SIG-M5 treated with dmso at 0.1 percent for 504 hours (cell line): ENCODE measurements at regions not wholly inside any gene's neighbourhood (a gene's known extent, or its start where the extent isn't known, plus 50 kb on each side); places are given as distances from the start of the nearest gene placed in this dataset.
"Not testable (repeated sequence)": the region's sequence is repeated elsewhere in the genome, so short reads cannot be mapped to it uniquely, and the experiment has no call there.

Experiments used
- DNase-seq: peaks from one replicate; lab custom pipeline; 2025; ENCODE audit not compliant: unreplicated experiment; lab: John Stamatoyannopoulos, UW

DNA sequence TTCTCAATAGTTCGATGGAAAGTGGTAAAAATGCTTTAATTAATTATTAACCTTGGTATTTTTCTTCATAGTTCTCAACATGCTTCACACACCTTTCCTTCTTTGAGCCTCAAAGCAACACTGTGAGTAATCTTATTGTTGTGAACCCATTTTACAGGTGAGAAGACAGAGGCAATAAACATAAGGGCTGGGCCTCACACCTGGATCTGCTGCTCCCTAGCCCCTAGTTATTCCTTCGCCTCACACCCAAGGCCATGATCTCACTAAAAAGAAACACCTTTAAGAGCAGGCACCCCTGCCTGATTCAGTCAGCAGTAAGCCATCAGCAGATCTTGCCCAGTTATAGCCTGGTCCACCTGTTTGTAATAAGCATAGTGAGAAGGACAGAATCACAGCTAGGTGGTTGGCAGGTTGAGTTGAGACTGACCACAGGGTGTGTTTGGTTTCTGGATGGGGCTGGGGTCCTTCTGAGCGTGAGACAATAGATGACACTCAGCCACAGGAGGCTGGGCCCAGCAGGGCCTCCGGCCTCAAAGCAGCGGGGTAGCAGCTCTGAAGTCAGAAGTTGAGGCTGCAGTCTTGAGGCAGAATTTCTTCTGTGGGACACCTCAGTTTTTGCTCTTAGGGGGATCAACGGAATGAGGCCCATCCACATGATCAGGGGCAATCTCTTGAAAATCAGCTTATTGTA is 203.9 kb downstream of the RHOU start:
- no peak for DNase-seq

DNA sequence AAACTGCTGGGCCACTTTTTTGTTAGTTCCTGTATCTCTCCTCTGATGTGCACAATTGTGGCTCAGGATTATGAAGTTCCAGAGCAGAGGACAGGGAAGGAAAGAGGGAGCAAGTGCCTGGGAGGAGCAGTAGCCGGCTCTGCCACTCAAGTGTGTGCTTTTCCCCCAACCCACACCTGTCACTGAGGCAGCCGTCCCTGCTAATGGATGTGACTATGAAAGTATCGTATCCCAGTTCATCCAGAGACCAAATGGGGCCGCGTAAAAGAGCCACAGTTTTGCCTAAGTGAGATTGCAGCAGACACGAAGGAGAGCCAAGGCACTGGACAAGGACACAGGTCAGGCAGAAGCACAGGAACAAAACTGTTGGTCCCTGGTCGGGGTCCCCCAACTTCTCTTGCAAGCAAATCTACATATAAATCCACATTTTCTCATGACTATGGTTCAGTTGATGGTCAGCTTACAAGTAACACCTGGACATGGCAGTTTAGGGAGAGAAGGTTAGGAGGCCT is 204.7 kb downstream of the RHOU start:
- no peak for DNase-seq

DNA sequence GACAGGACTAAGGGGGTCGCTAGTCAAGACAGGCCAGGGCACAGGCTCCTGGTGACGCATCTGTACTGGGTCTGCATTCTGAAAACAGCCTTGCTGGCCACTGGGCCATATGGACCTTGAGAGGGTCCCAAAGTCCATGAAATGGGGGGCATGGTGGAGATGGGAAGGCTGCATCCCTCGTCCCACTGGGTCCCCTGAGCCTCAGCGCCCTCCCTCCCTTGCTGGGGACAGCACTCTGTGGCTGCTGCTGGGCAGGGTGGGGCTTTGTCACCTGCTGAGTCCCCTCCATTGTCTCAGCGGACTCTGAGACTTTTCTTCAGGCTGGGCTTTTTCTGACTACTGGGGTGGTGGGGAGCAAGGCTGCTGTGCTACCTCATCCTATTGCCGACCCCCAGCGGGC is 205.2 kb downstream of the RHOU start:
- no peak for DNase-seq

DNA sequence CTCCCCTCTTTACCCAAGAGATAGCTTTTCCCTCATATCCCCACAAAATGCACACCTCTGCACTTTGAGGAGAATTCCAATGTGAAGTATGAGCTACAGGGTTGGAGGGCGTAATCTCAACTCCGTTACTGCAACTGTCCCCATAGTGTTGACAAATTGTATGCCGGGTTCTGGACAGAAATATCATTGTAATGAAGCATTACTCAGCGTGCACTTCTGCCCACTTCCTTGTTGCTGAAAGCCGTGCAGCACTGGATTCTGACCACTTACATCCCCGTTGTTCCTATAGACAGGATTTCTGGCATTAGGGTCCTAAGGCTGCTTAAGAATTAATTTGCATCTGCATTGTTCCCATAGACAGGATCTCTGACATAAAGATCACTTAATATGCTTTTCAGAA is 205.6 kb downstream of the RHOU start:
- peak; percentile 71 for DNase-seq

DNA sequence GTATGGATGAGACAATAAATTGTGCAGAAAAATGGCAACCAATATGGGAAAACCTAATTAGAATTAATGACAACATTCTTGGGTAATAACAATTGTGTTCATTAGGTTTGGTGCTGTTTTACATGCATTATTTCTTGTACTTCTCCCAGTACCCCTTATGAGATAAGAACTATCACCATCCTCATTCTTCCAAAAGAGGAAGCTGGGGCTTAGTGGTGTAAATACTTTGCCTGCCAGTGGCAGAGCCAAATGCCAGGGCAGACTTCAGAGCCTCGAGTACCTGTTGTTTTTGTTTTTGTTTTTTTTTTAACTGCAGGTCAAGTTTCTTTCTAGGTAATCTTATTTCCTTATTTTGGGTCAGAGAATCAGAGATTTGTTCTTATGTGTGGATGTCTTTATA is 206.4 kb downstream of the RHOU start:
- peak; percentile 68 for DNase-seq

DNA sequence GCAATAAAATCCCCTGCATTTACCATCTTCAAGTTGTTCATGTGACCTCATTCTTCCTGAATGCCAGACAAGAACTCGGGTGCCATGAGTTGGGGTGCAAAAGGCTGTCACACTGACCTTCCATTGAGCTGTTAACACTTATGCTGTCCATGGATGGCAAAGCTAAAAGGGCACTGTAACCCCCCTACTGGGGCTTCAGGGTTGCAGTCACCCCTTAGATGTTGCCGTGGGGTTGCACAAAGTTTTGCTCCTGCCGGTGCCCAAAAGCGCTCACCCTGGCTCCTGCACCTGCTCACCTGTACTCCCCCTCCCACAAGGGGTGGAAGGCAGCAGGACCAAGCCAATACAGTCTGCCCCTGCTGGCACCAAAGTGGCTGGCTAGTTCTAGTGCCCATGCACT is 208.2 kb downstream of the RHOU start:
- no peak for DNase-seq

DNA sequence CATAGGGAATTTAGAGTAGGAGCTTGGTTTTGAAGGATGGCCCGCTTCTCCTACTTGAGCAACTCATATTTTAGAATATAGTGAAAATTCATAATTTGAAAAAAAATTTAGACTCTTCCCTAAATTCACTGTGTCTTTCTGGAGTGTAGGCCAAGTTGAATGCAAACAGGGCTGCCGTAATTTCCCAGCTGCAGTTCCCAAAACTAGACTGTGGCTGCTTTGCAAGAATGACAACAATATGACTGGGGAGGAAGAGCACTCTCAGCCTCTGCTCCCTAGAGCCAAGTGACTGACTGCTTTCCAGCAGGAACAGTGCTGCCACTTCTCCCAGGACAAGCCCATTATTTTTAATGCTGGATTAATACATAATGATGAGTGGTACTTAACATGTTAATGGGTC is 209.0 kb downstream of the RHOU start:
- no peak for DNase-seq

DNA sequence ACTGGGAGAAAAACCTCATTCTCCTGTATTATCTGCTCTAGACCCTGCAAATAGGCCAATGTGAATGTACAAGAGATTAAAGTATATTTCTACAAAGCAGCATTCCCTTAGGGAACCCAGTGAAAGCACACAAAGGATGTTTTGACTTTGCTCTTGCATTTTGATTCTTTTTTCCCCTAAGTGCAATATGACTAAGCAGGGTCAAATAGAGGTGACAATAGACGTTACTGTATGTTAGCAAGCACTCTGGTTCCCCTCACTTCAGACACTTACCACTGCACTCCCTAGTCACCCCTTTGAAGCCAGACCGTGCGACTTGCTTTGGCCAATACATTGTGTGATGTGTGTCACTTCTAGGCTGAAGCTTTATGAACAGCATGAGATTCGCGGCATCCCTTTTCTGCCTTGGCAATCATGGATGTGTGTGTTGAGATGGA is 209.7 kb downstream of the RHOU start:
- DNase-seq = peak; percentile 67

DNA sequence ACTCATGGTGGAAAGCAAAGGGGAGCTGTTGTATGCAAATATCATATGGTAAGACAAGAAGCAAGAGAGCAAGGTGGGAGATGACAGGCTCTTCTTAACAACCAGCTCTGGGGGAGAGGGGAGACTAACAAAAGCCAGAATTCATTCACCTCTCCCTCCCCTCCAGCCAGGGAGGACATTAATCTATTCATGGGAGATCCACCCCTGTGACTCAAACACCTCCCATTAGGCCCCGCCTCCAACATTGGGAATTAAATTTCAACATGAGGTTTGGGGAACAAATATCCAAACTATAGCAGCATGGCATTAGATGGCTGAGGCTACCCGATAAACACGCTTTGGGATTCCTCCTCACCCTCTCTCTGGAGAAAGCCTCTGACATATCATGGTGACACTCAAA is 210.6 kb downstream of the RHOU start:
- DNase-seq = no peak

DNA sequence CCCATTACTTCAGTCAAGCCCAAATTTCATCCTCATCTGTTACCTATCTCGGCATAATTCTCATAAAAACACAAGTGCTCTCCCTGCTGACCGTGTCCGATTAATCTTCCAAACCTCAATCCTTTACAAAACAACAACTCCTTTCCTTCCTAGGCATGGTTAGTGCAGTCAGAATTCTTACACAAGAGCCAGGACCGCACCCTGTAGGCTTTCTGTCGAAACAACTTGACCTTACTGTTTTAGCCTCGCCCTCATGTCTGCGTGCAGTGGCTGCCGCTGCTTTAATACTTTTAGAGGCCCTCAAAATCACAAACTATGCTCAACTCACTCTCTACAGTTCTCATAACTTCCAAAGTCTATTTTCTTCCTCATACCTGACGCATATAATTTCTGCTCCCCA is 214.3 kb downstream of the RHOU start:
- DNase-seq = not testable (repeated sequence)

DNA sequence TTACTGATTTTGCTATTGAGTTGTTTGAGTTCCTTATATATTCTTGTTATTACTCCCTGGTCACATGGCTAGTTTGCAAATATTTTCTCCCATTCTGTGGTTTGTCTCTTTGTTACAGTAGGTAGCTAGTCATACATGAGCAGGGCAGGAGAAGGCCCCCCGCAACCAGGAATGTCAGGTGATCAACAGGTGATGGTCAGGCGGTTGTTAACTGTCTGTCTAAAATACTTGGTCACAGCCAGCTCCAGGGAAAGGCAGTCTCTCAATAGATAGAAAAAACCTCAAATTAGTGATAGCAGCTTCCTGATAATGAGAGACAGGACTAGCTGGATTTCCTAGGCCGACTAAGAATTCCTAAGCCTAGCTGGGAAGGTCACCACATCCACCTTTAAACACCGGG is 217.9 kb downstream of the RHOU start:
- DNase-seq = no peak

DNA sequence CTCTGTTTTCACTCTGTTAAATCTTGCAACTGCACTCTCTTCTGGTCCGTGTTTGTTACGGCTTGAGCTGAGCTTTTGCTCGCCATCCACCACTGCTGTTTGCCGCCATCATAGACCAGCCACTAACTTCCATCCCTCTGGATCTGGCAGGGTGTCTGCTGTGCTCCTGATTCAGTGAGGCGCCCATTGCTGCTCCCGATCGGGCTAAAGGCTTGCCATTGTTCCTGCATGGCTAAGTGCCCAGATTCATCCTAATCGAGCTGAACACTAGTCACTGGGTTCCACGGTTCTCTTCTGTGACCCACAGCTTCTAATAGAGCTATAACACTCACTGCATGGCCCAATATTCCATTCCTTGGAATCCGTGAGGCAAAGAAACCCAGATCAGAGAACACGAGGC is 218.5 kb downstream of the RHOU start:
- DNase-seq = not testable (repeated sequence)

DNA sequence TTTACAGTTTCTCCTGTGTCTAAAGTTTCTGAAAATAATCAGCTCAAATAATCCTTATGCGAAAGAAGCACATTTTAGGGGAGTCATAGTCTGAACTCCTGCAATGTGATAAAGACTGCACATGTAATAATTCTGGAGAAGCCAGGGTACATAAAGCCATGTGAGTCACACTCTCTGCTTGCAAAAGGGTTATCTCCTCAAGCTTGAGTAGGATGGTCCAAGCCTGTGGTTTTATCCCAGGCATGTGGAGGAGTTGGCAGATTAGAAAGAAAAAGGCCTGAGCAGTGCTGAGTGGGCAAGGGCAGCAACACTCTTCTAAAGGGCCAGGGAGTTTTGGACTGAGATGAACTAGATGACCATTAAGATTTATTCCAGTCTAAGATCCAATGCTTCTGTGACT is 220.4 kb downstream of the RHOU start:
- no peak for DNase-seq

DNA sequence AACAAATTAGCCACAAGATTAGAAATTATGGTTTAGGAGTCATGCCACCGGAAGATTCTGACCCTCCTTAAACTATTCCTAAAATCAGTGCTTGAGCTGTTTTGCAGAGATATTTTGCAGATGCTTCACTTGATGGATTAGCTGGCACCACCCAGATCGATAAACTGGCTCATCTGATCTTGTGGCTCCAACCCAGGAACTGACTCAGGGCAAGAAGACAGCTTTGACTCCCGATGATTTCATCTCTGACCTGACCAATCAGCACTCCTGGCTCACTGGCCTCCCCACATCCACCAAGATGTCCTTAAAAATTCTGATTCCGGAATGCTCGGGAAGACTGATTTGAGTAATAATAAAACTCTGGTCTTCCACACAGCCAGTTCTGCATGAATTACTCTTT is 221.6 kb downstream of the RHOU start:
- no peak for DNase-seq

DNA sequence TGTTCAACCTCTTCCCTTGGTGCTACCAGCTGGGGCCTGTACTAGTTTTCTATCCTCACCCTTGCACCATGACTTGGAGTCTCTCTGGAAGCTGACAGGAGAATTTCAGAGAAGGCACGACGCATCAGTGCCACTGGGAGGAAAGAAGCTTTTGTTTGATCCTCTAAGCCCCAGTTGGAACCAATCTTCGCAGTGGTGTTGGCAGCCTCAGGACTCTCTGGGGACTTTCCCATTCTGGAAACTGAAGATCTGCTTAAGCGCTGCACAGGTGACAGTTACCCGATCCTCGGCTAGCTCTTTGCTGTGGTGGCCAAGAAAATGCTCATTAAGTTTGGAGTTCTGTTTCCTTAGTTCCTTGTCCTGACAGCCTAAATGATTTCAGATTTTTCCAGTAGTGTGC is 222.3 kb downstream of the RHOU start:
- DNase-seq = no peak

DNA sequence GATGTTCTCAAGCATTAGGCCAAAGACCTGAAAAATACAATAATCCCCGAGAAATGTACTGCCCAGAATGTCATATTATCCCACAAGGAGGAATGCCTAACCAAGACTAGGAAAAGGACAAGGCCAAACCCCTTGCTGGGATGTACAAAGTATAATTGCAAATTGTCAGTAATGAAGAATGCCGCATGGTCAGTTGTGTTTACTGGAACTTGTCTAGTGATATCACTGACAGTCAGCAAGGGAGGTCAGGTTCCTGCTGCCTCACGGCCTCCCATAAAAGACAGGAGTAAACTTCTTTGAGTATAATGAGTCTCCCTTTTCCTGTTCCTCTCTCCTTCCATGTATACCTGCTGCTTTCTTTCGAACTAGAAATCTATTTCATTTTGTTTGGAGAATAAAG is 222.8 kb downstream of the RHOU start:
- no peak for DNase-seq

DNA sequence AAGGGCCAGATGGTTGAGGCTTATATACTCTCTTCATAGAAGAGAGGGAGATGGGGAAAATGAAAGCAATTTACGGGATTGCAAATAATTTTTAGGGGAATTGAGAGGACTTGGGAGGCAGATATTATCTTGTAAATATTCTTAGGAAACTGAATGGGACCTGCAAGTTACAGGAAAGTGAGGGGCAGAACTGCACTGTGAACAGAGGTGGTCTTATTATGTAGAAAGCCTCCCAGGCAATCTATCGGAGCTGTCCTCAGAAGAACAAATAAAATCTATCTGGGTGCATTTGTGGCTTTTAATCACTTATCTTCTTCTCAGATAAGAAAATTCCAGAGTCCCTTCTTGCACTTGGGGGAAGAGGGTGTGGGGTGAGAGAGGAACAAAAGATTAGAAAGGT is 223.5 kb downstream of the RHOU start:
- no peak for DNase-seq

DNA sequence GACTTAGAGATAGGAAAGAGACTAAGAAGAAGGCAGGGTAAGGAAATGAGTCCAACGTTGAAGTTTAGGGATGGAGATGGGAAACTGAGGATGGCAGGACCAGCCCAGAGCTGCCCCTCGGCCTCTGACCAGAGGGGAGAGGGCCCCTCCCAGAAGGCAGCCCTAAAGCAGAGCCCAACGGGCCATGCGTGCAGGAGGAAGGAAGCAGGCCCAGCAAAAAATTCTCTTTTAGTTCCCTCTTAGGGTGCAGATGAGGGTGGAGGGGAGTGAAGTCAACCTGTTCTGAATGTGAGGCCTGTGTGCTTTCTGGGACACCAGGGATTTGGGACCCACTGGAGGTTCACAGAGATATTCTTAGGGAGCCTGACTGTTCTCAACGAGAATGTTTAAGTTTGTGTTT is 225.4 kb downstream of the RHOU start:
- DNase-seq = no peak

DNA sequence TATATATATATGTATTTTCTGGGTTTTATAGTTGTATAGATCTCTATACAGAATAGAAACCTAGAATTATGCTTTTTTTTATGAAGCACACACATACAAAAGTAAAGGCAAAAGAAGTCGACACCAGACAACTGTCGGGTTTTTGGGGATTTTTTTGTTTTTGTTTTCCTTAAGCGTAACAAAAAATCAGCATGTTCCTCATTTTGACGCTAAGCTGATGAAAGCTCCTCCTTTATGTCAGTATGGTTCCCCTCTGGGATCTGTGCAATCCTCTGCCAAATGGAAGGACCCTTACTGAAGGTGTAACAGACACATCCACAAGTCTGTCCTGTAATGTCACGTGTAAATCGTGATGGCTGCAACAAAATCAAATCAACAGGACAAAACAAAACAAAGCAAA is 226.2 kb downstream of the RHOU start:
- no peak for DNase-seq

DNA sequence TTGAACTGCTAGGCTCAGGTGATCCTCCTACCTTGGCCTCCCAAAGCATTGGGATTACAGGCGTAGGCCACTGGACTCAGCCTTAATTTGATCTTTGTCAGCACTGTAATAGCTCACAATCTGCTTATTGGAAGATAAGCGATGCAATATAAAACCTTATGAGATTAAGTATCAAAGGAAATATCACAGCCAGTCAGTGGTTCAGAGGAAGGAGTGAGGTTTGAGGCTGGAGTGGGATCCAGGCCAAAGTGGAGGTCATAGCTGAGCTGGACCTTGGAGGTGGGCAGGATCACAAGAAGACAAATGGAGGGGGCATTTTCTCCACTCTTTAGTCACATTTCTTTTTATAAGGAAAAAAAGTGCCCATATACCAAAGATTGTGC is 228.5 kb downstream of the RHOU start:
- DNase-seq = no peak

DNA sequence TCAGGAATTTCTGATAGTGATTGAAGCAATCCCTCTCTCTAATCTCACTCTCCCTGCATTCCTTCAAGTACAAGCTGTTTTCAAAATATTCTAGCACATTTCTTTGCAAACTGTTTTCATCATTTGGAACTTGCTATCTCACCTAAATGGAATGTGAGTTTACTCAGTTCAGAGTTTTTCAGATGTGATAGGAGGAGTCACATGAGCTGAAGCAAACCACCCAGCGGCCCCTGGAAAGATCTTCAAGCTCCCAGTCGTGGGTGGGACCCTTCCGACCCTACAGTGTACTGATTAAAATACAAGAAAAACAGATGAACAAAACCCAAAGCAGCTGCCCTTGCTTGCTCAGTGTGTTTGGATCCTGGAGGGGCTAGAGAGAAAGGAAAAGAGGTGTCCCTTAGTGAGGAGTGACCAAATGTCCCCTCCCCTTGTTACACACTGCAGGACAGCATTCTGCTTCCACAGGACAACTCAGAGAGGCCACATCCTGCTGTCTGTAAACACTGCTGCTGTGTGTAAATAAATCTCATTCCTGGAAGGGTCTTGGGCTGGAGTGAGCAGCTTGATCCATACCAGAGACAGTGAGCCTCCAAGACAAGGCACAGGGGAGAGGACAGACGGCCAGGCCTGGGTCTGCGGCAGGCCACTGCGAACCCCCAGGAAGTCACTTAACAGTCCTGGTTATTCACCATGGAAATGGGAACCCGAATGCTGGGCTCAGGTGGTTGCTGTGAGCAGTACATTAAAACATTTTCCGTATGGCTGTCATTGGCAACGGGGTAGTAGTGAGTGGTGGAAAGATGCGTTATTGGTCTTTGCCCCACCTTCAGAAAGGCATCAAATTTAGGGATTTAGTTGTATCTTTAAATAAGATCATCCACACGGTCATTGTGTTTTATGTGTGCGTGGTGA is 229.2 kb downstream of the RHOU start:
- DNase-seq = no peak

DNA sequence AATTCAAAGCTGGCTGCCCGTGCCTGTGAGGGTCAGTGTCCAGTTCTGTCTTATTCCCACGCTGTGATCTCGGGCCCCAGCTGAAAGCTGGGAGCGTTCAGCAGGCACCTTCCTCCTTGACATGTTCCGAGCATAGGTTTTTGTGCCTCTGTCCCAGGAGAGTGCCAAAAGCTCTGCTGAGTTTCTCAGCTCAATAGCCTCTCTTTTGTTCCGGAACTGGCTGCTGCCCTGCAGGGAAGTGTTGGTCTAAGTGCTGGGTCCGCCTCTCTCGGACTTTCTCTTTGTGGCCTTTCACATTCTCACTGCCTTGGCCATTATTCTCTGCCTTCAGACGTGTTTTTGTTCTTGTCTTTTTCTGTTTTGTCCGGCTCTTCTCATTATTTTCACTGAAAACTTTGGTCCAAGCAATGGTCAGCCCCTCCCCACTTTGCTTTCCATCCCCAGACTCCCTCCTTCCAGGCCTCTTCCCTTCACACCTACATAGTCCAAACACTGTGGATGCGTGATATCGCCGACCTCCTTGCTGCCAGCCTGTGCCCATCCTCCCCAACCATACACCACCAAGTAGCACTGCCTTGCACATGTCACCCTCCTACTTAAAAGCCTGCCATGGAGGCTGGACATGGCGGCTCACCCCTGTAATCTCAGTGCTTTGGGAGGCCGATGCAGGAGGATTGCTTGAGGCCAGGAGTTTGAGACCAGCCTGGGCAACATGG is 233.8 kb downstream of the RHOU start:
- DNase-seq = no peak
